ENCODE measurements at regions not wholly inside any gene's neighbourhood (a gene's known extent, or its start where the extent isn't known, plus 50 kb on each side); places are given as distances from the start of the nearest gene placed in this dataset.

GRCh38 chr16:65641762-65642289 is 520.0 kb upstream of the CDH11 start:
- TF ChIP-seq CTCF (IDR thresholded peaks at IDR 0.05) (no peak), POLR2AphosphoS5 (IDR thresholded peaks at IDR 0.05) (no peak), POLR2A (IDR thresholded peaks at IDR 0.05; ENCODE audit: low read depth) (no peak), EP300 (IDR thresholded peaks at IDR 0.05) (no peak)
